ENCODE measurements at regions not wholly inside any gene's neighbourhood (a gene's known extent, or its start where the extent isn't known, plus 50 kb on each side); places are given as distances from the start of the nearest gene placed in this dataset.

DNA sequence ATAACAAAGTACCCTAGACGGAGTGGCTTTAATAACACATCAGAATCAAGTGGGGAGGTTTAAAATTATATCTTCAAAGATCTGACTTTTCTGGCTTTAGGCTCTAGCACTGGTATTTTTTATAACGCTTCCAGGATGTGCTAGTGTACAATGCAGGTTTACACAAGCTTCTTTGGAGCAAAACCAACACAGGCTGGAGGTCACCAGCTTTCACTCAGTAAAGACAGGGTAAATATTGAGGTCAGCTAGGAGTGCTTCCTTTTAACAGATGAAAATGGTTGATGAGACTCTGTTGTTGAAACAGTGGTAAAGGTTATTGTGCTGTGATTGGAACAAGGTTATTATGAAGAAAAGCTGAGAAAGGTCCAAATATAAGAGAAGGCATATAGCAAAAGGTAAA lies 414.2 kb downstream of the TAF11L14 start:
- no peak for DNase-seq (ENCODE audit: low read depth)

- no peak for DNase-seq (ENCODE audit: low read depth)
Observed at GRCh38 chr5:18050345-18050744, 416.1 kb downstream of the TAF11L14 start.

GRCh38 chr5:18050776-18051175 lies 416.5 kb downstream of the TAF11L14 start:
- no peak for DNase-seq (ENCODE audit: low read depth)

DNA sequence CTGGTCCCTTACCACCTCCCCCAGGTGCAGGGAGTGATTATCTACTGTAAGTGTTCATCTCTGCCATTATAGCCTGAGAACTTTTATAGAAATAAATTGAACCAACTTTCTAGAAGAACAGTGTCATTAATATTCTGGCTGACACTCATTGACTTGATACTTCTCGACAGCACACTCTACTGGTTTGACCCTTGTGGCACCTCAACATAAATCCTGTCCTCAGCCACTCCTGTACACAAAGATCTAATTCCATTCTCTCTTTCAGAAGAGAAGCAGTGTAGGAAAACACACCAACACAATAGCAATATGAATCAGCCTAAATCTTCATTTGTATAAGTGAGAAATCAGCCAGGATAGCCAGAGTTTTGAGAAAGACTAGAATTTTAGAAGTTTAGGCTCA lies 417.7 kb downstream of the TAF11L14 start:
- no peak for DNase-seq (ENCODE audit: low read depth)

GRCh38 chr5:18052569-18052968 lies 418.3 kb downstream of the TAF11L14 start:
- no peak for DNase-seq (ENCODE audit: low read depth)

GRCh38 chr5:18057725-18058124 lies 423.5 kb downstream of the TAF11L14 start:
- DNase-seq (ENCODE audit: low read depth), result no peak

GRCh38 chr5:18067615-18068014 lies 433.4 kb downstream of the TAF11L14 start:
- no peak for DNase-seq (ENCODE audit: low read depth)

GRCh38 chr5:18068826-18069225 lies 434.6 kb downstream of the TAF11L14 start:
- DNase-seq (ENCODE audit: low read depth), result no peak

GRCh38 chr5:18069790-18070189 lies 435.5 kb downstream of the TAF11L14 start:
- no peak for DNase-seq (ENCODE audit: low read depth)

- no peak for DNase-seq (ENCODE audit: low read depth)
Observed at GRCh38 chr5:18072600-18072999, 438.3 kb downstream of the TAF11L14 start.

DNA sequence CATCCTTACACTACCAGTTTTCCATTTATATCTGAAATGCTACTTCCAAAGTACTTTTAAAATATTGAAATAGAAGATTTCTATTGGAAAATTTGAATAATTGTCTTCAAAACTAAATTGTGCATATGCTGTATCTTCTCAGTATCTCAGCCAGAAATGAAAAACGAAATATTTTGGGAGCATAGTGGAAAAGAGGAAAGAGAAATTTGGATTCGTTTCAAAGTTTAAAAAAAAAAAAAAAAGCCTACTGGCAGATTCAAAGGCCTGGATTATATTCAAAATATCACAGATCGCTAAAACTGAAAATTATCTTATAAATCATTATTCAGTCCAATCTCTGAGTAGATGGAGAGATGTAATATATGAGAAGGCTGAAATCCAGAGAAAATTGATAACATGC lies 440.7 kb downstream of the TAF11L14 start:
- no peak for DNase-seq (ENCODE audit: low read depth)

DNA sequence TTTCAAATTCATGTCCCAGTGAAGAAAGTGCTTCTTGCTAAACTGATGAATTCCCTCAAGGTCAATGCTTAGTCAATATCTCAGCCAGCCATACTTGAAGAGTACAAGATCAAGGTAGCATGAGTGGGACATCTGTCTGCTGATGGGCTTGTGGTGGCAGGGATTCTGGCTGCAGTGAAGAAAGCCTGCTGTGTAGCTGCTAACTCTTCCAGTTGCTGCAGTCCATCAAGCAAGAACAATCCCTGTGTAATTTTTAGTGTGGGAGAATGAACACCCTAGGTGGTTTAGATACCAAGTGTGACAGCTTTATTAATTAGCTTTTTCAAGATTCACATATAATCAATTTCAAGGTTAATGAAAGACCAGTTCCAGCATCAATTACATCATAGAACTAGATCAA lies 443.9 kb downstream of the TAF11L14 start:
- DNase-seq (ENCODE audit: low read depth), result no peak

- no peak for DNase-seq (ENCODE audit: low read depth)
Observed at GRCh38 chr5:18079831-18080230, 445.6 kb downstream of the TAF11L14 start.

GRCh38 chr5:18088020-18088579 lies 453.8 kb downstream of the TAF11L14 start:
- DNase-seq (ENCODE audit: low read depth), result no peak

DNA sequence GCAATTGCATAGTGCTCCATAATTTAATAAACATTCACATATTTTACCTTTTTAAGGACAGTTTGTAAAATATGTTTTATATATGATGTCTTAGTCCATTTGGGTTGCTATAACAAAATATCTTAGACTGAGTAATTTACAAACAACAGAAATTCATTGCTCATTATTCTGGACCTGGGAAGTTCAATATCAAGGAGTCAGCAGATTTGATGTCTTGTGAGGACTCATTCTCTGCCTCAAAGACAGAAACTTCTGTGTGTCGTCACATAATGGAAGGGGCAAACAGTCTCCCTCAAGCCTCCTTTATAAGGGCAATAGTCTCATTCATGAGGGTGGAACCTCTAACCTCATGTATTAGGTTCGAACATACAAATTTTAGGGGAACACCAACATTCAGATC lies 455.9 kb downstream of the TAF11L14 start:
- no peak for DNase-seq (ENCODE audit: low read depth)

DNA sequence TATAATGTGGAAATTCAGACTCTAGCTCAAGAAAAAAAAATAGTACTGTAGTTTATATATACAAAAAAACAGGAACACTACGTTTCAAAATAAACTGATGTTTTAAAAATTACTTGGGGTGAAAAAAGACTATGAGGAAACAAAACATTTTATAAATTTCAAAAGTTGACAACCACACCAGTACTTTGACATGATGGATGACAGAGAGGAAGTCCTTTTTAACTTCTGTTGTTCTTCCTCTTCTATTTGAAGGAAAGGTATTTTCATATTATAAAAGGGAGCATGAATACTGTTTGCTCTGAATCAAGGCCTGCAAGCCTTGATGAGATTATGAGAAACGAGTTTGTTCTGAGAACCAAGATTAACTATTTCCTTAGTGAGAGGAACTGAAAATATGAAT lies 456.9 kb downstream of the TAF11L14 start:
- no peak for DNase-seq (ENCODE audit: low read depth)

DNA sequence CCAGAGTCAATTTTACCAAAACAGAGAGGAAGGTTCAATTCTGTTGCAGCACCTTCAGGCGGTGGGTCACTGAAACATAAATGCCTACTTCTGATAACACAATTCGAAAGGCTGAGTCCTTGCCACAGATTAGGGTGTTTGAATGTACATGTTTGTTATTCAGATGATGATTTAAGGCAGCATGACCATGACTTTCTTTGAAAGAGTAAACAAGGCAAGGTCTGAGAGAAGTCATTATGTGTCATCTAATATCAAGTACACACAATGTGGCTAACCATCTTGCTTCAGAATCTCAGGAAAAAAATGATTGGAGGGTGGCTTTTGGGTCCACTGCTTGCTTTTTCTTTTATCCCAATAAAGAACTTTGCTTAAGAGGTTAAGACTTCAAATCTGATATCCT lies 457.5 kb downstream of the TAF11L14 start:
- DNase-seq (ENCODE audit: low read depth), result no peak

DNA sequence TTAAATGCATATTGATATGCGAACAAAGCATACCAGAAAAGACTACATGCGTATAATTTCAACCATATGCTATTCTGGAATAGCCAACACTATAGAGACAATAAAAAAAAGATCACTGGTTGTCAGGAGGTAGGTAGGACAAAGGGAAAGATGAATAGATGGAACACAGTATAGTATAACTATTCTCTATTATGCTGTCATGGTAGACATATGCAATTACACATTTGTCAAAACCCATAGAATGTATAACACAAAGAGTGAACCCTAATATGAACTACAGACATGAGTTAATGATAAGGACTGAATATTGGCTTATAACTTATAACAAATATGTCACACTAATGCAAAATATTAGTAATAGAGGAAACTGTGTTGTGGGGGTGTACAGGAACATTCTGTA lies 460.8 kb downstream of the TAF11L14 start:
- no peak for DNase-seq (ENCODE audit: low read depth)

DNA sequence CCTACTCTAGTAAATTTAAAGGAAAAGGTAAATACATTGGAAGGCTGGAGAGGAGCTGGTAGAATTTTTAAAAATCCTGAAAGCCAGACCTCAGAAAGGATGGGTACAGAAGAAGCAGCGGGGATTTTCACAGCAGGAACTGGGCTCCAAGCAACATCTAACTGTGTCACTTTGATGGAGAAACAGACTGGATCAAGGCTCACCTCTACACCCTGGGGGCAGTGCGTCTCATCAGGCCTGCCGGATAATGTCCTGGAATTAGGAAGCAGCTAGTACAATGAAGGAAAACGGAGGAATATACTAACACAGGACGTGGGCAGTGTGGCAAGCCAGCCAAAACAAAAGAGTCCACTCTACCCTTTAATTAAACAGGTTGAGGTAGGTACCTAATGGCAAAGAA lies 463.6 kb downstream of the TAF11L14 start:
- DNase-seq (ENCODE audit: low read depth), result no peak

DNA sequence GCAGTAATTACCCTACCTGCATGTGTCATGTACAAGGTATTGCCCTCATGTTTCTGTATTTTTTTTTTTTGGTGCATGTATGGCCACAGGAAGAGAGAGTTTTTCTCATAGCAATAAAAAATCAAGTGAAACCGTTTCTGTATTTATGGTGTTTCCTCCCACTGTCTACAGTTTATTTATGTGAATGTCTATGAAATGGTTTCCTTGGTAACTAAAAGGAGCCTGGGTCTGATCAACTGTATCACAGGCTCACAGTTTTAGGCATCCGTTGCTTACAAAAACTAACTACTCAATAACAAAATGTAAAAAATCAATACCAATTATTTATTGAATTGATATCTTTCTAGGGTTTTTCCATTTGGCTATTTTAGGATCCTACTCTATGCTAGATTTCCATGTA lies 464.4 kb downstream of the TAF11L14 start:
- DNase-seq (ENCODE audit: low read depth), result no peak

DNA sequence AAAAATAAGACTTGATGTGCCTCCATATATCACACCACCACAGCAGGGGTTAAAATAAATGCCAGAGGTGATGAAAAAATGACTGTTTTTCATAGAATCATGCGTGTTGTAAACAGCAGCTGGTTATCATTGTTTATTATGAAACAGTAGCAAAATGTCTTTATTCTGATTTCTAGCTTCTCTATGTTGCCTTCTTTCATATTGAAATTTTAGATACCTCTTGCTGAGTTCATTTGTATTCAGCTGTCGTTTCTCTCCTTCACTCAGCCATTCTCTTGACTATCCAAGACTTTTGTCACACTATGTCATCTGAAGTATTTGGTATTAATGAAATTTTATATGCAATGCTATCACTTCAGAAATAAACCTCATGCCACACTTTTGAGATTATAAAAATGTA lies 465.0 kb downstream of the TAF11L14 start:
- no peak for DNase-seq (ENCODE audit: low read depth)

- DNase-seq (ENCODE audit: low read depth), result no peak
Observed at GRCh38 chr5:18101532-18101931, 467.3 kb downstream of the TAF11L14 start.

- no peak for DNase-seq (ENCODE audit: low read depth)
Observed at GRCh38 chr5:18102733-18103132, 468.5 kb downstream of the TAF11L14 start.

DNA sequence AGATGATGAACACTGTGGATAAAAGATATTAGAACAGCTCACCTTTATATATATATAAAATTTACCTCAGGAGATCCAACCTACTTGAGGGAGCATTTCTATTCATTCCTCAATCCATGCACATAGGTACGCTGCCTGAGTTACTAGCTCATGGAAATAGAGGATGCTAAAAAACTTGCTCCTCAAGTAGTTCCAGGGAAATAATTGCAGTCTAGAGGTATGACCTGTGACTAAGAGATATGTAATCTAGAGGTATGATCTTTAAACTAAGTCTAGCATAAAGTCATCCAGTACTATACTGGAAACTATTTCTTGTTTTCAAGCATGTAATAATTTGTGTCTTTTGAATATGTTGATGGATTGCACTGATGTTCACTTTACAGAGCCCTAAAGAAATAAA lies 471.2 kb downstream of the TAF11L14 start:
- no peak for DNase-seq (ENCODE audit: low read depth)

DNA sequence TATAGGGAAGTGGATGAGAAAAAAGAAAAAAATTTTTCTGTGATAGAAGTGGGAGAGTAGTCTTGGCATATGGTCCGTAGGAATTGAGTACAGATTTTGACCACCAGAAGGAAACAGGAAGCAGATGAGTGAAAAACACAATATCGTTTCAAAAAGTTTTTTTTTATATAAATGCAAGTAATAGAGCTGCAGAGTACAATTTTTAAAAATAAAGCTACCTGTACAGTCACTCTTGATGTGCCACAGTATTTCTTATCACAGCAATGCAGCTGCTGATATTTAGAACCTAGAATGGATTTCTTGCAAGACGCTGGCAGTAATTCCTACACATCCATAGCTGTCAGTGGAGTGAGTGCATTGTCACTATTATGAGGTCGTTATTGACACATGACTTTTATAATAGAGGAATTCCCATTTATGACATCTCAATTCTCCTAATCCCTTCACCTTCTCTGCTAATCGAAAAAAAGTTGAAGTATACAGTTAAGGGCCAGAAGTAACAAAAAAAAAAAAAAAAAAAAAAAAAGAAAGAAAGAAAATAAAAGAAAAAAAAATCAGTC lies 477.7 kb downstream of the TAF11L14 start:
- DNase-seq (ENCODE audit: low read depth), result no peak

All from stimulated activated CD8-positive, alpha-beta memory T cell treated with anti-CD3 and anti-CD28 coated beads, Interleukin-4, amount 100 ng/mL, for 24 hours (primary cell).